K562 (cell line): ENCODE measurements at regions not wholly inside any gene's neighbourhood (a gene's known extent, or its start where the extent isn't known, plus 50 kb on each side); places are given as distances from the start of the nearest gene placed in this dataset.

Experiments
- ATAC-seq: fragments of 200-7000 bp; cut with Tn5 transposase; 3 replicates; pipeline ENCODE4 v1.9.1; 2020; ENCODE audit warnings: moderate library complexity
- BruUV-seq: library from RNA; stranded (reverse); fragments of 400-500 nt; replicated peaks from 2 replicates; lab custom pipeline; 2021; lab: Mats Ljungman, UMichigan
- CTCF ChIA-PET: fragments of 300-600 bp; formaldehyde crosslinking; extraction: SDS; loops from one replicate; lab custom pipeline; 2021; ENCODE audit warnings: low intra/inter-chr PET ratio; lab: Yijun Ruan, JAX
- POLR2A ChIA-PET: fragments of 300-600, 350-650 bp; sonication (Branson Sonifier 250); formaldehyde crosslinking; extraction: SDS; loops from one replicate; lab custom pipeline; 2021; ENCODE audit warnings: antibody characterized with exemption, inconsistent platforms; lab: Yijun Ruan, JAX
- DNase-seq, 4 experiments: peaks; one replicate each; pipeline versions ENCODE4 v3.0.0 to v3.0.0-alpha.2; 2011 to 2018; ENCODE audit warnings: low spot score in 3 of 4, mixed read lengths in 3 of 4; ENCODE audit errors: extremely low read depth in 1 of 4
- FAIRE-seq: peaks from 2 replicates; lab custom pipeline; 2011; peaks lifted over from hg19 to GRCh38; lab: Jason Lieb, UNC
- H2AFZ ChIP-seq: 2 replicates; pipeline ENCODE4 v1.6.0; 2011; ENCODE audit warnings: low read depth, low read length, control low read depth, inconsistent platforms
- H3K27ac ChIP-seq: fragments of 200-600 bp; 3 replicates; pipeline ENCODE4 v1.8.0; 2011; ENCODE audit warnings: low read depth, mild to moderate bottlenecking, control low read depth, inconsistent platforms, low read length, moderate library complexity, mixed read lengths; ENCODE audit errors: extremely low read depth
- H3K27me3 ChIP-seq, 2 experiments: fragments of 300-600 bp in 1 of 2; 2 replicates in 1 of 2; 3 replicates in 1 of 2; pipeline versions ENCODE4 v1.6.0 to v1.8.0; 2011; ENCODE audit warnings: inconsistent platforms in 2 of 2, low read length in 2 of 2, mild to moderate bottlenecking in 1 of 2, mixed read lengths in 1 of 2, moderate library complexity in 1 of 2; ENCODE audit not compliant: control insufficient read depth in 2 of 2, insufficient read depth in 2 of 2
- H3K36me3 ChIP-seq: fragments of 300-600 bp; 3 replicates; pipeline ENCODE4 v1.8.0; 2011; ENCODE audit warnings: mild to moderate bottlenecking, low read length, inconsistent platforms; ENCODE audit not compliant: control insufficient read depth, insufficient read depth
- H3K4me1 ChIP-seq, 2 experiments: fragments of 200-600 bp in 1 of 2; replicated peaks in 1 of 2; 2 replicates in 1 of 2; 3 replicates in 1 of 2; pipeline versions ENCODE4 v1.5.1 to v1.8.0; 2011; ENCODE audit warnings: inconsistent platforms in 2 of 2, low read length in 2 of 2, mild to moderate bottlenecking in 1 of 2, mixed read lengths in 1 of 2, moderate library complexity in 1 of 2; ENCODE audit not compliant: control insufficient read depth in 2 of 2, insufficient read depth in 2 of 2
- H3K4me2 ChIP-seq: 2 replicates; pipeline ENCODE4 v1.6.1; 2011; ENCODE audit warnings: low read length, control low read depth, inconsistent platforms, mixed read lengths; ENCODE audit not compliant: insufficient read depth
- H3K4me3 ChIP-seq: fragments of 200-600 bp; sonication (generic), shearing (Covaris generic); 2 replicates; pipeline ENCODE4 v1.5.1; 2016; ENCODE audit warnings: control low read depth, inconsistent platforms
- H3K79me2 ChIP-seq: fragments of 200-600 bp; 3 replicates; pipeline ENCODE4 v1.8.0; 2011; ENCODE audit warnings: low read length, inconsistent platforms; ENCODE audit not compliant: control insufficient read depth, insufficient read depth
- H3K9ac ChIP-seq, 2 experiments: 2 replicates each; pipeline versions ENCODE4 v1.6.0 to v1.6.1; 2011; ENCODE audit warnings: low read depth in 2 of 2, low read length in 2 of 2, control low read depth in 1 of 2, inconsistent platforms in 1 of 2, mild to moderate bottlenecking in 1 of 2, mixed read lengths in 1 of 2; ENCODE audit not compliant: insufficient read depth in 1 of 2
- H3K9me1 ChIP-seq: one replicate; pipeline ENCODE4 v1.6.0; 2011; ENCODE audit warnings: inconsistent platforms, mild to moderate bottlenecking, low read length, moderate library complexity; ENCODE audit not compliant: control insufficient read depth, insufficient read depth
- H3K9me3 ChIP-seq: replicated peaks from 2 replicates; pipeline ENCODE4 v1.5.1; 2011; ENCODE audit warnings: low read depth, low read length, inconsistent platforms; ENCODE audit not compliant: control insufficient read depth, insufficient read depth
- H4K20me1 ChIP-seq: replicated peaks from 2 replicates; pipeline ENCODE4 v1.6.1; 2011; ENCODE audit warnings: low read length, inconsistent platforms, mixed read lengths; ENCODE audit not compliant: control insufficient read depth, insufficient read depth
- BRD9 ChIP-seq: fragments of 450-650 bp; IDR thresholded peaks from 2 replicates; pipeline ENCODE4 v1.6.1; 2018; ENCODE audit warnings: low read depth; ENCODE audit not compliant: partially characterized antibody
- FOXA3 ChIP-seq, 2 experiments: fragments of 450-650 bp in 1 of 2; sonication (generic) in 1 of 2; formaldehyde crosslinking; IDR thresholded peaks in 1 of 2; conservative IDR thresholded peaks in 1 of 2; 2 replicates each; pipeline versions ENCODE4 v1.4.0 to v1.8.0; 2020 to 2022; ENCODE audit warnings: mild to moderate bottlenecking in 2 of 2, missing genetic modification reagents in 1 of 2
- HOXB6 ChIP-seq: fragments of 250-450 bp; sonication (Bioruptor Pico); IDR thresholded peaks from 2 replicates; pipeline ENCODE4 v1.5.1; 2022; ENCODE audit warnings: mild to moderate bottlenecking, borderline replicate concordance
- WGBS: fragments of 100-300 bp; shearing (Covaris generic); methylation state at CpG from one replicate; pipeline ENCODE4 v1.1.6; 2016; ENCODE audit warnings: low coverage, mixed read lengths; ENCODE audit not compliant: insufficient coverage; ENCODE audit errors: missing lambda C conversion rate; 5-methylcytosine and 5-hydroxymethylcytosine counted together
- in situ Hi-C: fragments of 300-500 bp; cut with MboI; formaldehyde crosslinking; loops from 4 replicates; pipeline ENCODE4 v1.15.0; 2018; ENCODE audit warnings: inconsistent platforms, mixed read lengths
- intact Hi-C: fragments of 100-400 bp; cut with micrococcal nuclease; formaldehyde crosslinking; loops from 2 replicates; pipeline ENCODE4 v1.14.2; 2022
- TF ChIP-seq, protein P1 (sequence below): fragments of 450-650 bp; formaldehyde crosslinking; IDR thresholded peaks from 2 replicates; pipeline ENCODE4 v1.4.0; 2020; ENCODE audit warnings: mild to moderate bottlenecking
- TF ChIP-seq, protein P2 (sequence below): fragments of 250-450 bp; sonication (Bioruptor Pico); IDR thresholded peaks from 2 replicates; pipeline ENCODE4 v1.9.0; 2021; ENCODE audit warnings: mild to moderate bottlenecking

DNA sequence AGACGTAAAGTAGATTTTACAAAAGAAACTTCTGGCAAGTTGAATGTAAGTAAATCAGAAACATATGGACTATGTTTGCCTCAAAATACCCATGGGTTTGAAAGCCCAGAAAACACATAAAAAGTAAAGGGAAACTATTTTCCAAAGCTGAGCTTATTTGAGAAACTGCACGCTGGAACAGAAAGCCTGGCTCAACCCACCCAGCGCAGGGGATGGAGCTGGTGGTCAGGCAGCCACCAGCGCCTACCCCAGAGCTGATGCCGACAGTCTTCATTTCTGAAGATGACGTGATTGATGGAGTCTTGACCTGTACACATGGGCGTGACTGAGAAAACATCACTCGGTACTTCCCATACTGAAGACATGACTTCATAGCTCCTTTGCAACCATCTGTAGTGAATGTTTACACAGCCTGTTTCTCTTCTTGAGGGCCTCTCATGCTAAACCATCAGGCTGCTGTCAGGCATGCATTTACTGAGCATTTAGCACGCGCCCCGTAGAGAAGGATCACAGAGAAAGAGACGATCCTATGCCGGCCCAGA, 232.6 kb upstream of the AUTS2 start:
- BruUV-seq = no TSS peak
- no peaks in the 10 kb centered on the region for H3K36me3 ChIP-seq
- H2AFZ ChIP-seq = no peak overlapping the region
- H3K4me1 ChIP-seq = no peaks in the 10 kb centered on the region
- H3K27me3 ChIP-seq = peaks cover 10 to 27% of the 10 kb centered on the region in 2 experiments; a peak in 3 of 5 replicates
- FAIRE-seq (no peak), ATAC-seq (no peak), DNase-seq (no peak)
- H3K4me3 ChIP-seq = no peak overlapping the region
- intact Hi-C loops = no loop called here
- no peak overlapping the region for H3K4me2 ChIP-seq
- H4K20me1 ChIP-seq = no peaks in the 10 kb centered on the region
- CTCF ChIA-PET = no interaction called here
- no peaks in the 10 kb centered on the region for H3K79me2 ChIP-seq
- no peaks in the 10 kb centered on the region for H3K9me1 ChIP-seq
- under 1% methylated on average over 13 of the region's 13 CpGs for WGBS
- H3K9ac ChIP-seq = no peak overlapping the region
- in situ Hi-C loops = no loop called here
- H3K9me3 ChIP-seq = no peaks in the 10 kb centered on the region
- TF ChIP-seq HOXB6 (CRISPR knock-in tag) = no peak
- TF ChIP-seq, protein P1, sequence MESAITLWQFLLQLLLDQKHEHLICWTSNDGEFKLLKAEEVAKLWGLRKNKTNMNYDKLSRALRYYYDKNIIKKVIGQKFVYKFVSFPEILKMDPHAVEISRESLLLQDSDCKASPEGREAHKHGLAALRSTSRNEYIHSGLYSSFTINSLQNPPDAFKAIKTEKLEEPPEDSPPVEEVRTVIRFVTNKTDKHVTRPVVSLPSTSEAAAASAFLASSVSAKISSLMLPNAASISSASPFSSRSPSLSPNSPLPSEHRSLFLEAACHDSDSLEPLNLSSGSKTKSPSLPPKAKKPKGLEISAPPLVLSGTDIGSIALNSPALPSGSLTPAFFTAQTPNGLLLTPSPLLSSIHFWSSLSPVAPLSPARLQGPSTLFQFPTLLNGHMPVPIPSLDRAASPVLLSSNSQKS (CRISPR knock-in tag) = no peak
- TF ChIP-seq, protein P2, sequence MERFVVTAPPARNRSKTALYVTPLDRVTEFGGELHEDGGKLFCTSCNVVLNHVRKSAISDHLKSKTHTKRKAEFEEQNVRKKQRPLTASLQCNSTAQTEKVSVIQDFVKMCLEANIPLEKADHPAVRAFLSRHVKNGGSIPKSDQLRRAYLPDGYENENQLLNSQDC = no peak
- TF ChIP-seq FOXA3 (CRISPR knock-in tag; conservative IDR thresholded peaks at IDR 0.05 in 1 of 2, IDR thresholded peaks at IDR 0.05 in 1 of 2) = no peak
- no peak for TF ChIP-seq BRD9
- H3K27ac ChIP-seq = no peak overlapping the region
- POLR2A ChIA-PET = interaction anchor here (1.4 kb wide), 1 partner anchor 11 kb away, joined by 3 read pairs; no protein-coding TSS in a partner anchor
